Suprapubic skin (tissue), 3 donors: ENCODE measurements at regions not wholly inside any gene's neighbourhood (a gene's known extent, or its start where the extent isn't known, plus 50 kb on each side); places are given as distances from the start of the nearest gene placed in this dataset.
"Not testable (repeated sequence)": the region's sequence is repeated elsewhere in the genome, so short reads cannot be mapped to it uniquely, and the experiment has no call there.

Experiments
- EP300 ChIP-seq: sonication (generic); formaldehyde crosslinking; IDR thresholded peaks from one replicate; pipeline ENCODE4 v1.6.1; 2017; ENCODE audit warnings: antibody characterized with exemption
- POLR2A ChIP-seq, 2 donors: fragments of 450-650 bp; IDR thresholded peaks; one replicate each; pipeline ENCODE4 v1.6.1; 2017; ENCODE audit warnings: antibody characterized with exemption in 2 of 2, mild to moderate bottlenecking in 2 of 2, moderate library complexity in 2 of 2
- TF ChIP-seq, protein P1 (sequence below), 2 donors: fragments of 200-600 bp in 1 of 2; fragments of 450-650 bp in 1 of 2; sonication (generic) in 1 of 2; IDR thresholded peaks; one replicate each; pipeline ENCODE4 v1.5.1; 2016 to 2019; ENCODE audit warnings: antibody characterized with exemption in 2 of 2, mild to moderate bottlenecking in 1 of 2, moderate library complexity in 1 of 2

DNA sequence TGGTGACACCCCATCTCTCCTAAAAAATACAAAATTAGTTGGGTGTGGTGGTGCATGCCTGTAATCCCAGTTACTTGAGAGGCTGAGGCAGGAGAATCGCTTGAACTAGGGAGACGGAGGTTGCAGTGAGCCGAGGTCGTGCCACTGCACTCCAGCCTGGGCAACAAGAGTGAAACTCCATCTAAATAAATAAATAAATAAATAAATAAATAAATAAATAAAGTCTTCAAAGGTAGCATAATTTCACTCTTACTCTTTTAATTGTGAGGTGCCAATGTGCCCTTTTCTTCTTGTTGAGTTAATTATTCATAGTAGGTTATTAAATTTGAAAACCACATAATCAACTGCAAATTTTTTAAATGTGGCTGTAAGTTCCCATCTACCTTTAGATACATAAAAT lies 146.2 kb upstream of the SNX2 start:
- TF ChIP-seq, protein P1, sequence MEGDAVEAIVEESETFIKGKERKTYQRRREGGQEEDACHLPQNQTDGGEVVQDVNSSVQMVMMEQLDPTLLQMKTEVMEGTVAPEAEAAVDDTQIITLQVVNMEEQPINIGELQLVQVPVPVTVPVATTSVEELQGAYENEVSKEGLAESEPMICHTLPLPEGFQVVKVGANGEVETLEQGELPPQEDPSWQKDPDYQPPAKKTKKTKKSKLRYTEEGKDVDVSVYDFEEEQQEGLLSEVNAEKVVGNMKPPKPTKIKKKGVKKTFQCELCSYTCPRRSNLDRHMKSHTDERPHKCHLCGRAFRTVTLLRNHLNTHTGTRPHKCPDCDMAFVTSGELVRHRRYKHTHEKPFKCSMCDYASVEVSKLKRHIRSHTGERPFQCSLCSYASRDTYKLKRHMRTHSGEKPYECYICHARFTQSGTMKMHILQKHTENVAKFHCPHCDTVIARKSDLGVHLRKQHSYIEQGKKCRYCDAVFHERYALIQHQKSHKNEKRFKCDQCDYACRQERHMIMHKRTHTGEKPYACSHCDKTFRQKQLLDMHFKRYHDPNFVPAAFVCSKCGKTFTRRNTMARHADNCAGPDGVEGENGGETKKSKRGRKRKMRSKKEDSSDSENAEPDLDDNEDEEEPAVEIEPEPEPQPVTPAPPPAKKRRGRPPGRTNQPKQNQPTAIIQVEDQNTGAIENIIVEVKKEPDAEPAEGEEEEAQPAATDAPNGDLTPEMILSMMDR (IDR thresholded peaks at IDR 0.05): not testable (repeated sequence)
- TF ChIP-seq POLR2A (IDR thresholded peaks at IDR 0.05); EP300: not testable (repeated sequence)
